ENCODE measurements at regions not wholly inside any gene's neighbourhood (a gene's known extent, or its start where the extent isn't known, plus 50 kb on each side); places are given as distances from the start of the nearest gene placed in this dataset.
A peak's percentile ranks its signal among the peaks of the same experiment; 100 is the strongest.
"Not testable (repeated sequence)": the region's sequence is repeated elsewhere in the genome, so short reads cannot be mapped to it uniquely, and the experiment has no call there.

DNA sequence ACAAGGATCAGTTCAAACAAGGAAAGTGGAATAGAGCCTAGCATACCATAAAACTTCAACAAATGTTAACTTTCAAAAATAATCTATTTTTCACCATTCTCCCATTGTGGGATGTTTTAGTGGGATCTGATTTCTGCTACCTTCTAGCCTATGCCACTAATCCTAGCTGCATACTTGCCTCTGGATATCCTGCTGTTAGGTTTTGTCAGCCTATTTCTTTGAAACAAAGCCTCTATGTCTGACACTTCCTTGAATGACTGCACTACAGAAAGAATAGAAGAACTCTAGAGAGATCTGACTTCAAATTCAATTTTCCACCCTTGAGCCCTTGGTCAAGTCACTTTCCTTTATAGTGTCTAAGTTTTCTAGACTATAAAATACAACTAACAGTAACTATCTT lies 291.5 kb downstream of the PTH2R start:
- DNase-seq (ENCODE audit: low read depth in 6 of 9, low spot score in 9 of 9), result no peak
- Histone ChIP-seq H3K27ac (ENCODE audit: low read depth in 1 of 2, low read length in 1 of 2) (no peak overlapping the region), H3K36me3 (ENCODE audit: control insufficient read depth in 2 of 2, insufficient read depth in 2 of 2, low read length in 1 of 2) (no peaks in the 10 kb centered on the region)

DNA sequence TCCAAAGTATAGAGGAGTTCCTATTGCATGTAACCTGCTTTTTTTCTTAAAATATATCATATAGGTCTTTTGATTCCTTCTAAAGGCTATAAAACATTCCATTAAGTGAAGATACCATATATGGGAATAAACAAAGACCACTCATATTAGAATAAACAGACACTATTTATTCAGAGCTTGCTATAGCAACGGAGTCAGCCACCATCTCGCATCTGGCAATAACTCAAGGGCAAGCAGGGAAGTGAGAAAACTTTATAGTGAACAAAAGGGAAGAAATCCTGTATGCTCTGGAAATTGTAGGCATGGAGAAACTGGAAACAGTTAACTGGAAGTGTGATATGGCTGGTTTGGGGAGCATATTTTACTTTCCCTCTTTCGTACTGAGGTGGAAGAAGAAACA lies 301.9 kb downstream of the PTH2R start:
- Histone ChIP-seq H3K9me3 (ENCODE audit: control insufficient read depth in 2 of 2, insufficient read depth in 1 of 2, low read length in 1 of 2) (no peaks in the 10 kb centered on the region), H3K27ac (ENCODE audit: low read depth in 1 of 2, low read length in 1 of 2) (no peak overlapping the region), H3K27me3 (ENCODE audit: control insufficient read depth in 2 of 2, insufficient read depth in 1 of 2, low read length in 1 of 2) (no peaks in the 10 kb centered on the region), H3K36me3 (ENCODE audit: control insufficient read depth in 2 of 2, insufficient read depth in 2 of 2, low read length in 1 of 2) (no peaks in the 10 kb centered on the region), H3K4me1 (ENCODE audit: control insufficient read depth in 2 of 2, insufficient read depth in 2 of 2, low read length in 2 of 2) (no peaks in the 10 kb centered on the region), H3K4me3 (ENCODE audit: low read length in 2 of 2) (no peak overlapping the region)
- DNase-seq (ENCODE audit: low read depth in 6 of 9, low spot score in 9 of 9), result no peak
- 92% methylated on average over 3 of the region's 3 CpGs for WGBS

More for the DNA sequence above, 291.5 kb downstream of the PTH2R start:
- Histone ChIP-seq H3K4me1 (ENCODE audit: control insufficient read depth in 2 of 2, insufficient read depth in 2 of 2, low read length in 2 of 2) (no peaks in the 10 kb centered on the region), H3K4me3 (ENCODE audit: low read length in 2 of 2) (no peak overlapping the region), H3K9me3 (ENCODE audit: control insufficient read depth in 2 of 2, insufficient read depth in 1 of 2, low read length in 1 of 2) (no peaks in the 10 kb centered on the region), H3K27me3 (ENCODE audit: control insufficient read depth in 2 of 2, insufficient read depth in 1 of 2, low read length in 1 of 2) (no peaks in the 10 kb centered on the region)

DNA sequence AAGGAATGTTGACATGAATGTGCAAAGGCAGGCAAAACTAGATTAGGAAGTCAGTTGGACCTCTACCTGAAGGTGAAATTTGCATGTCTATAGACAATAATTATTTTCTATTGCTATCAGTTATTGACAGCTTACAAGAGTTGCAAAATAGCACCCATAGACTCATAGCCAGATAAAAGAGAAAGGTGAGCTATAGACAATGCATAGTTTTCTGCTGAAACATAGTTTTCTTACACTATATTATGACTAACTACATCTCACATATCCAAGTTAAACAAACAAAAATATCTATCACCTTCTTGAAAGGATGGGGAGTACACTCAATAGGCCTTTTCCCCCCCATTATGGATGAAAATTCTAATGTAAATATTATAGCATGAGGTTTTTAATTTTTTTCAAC lies 305.0 kb downstream of the PTH2R start:
- no peak for DNase-seq (ENCODE audit: low read depth in 6 of 9, low spot score in 9 of 9)
- Histone ChIP-seq H3K4me3 (ENCODE audit: low read length in 2 of 2) (no peak overlapping the region), H3K36me3 (ENCODE audit: control insufficient read depth in 2 of 2, insufficient read depth in 2 of 2, low read length in 1 of 2) (no peaks in the 10 kb centered on the region), H3K27ac (ENCODE audit: low read depth in 1 of 2, low read length in 1 of 2) (no peak overlapping the region), H3K4me1 (ENCODE audit: control insufficient read depth in 2 of 2, insufficient read depth in 2 of 2, low read length in 2 of 2) (no peaks in the 10 kb centered on the region), H3K27me3 (ENCODE audit: control insufficient read depth in 2 of 2, insufficient read depth in 1 of 2, low read length in 1 of 2) (no peaks in the 10 kb centered on the region), H3K9me3 (ENCODE audit: control insufficient read depth in 2 of 2, insufficient read depth in 1 of 2, low read length in 1 of 2) (no peaks in the 10 kb centered on the region)

DNA sequence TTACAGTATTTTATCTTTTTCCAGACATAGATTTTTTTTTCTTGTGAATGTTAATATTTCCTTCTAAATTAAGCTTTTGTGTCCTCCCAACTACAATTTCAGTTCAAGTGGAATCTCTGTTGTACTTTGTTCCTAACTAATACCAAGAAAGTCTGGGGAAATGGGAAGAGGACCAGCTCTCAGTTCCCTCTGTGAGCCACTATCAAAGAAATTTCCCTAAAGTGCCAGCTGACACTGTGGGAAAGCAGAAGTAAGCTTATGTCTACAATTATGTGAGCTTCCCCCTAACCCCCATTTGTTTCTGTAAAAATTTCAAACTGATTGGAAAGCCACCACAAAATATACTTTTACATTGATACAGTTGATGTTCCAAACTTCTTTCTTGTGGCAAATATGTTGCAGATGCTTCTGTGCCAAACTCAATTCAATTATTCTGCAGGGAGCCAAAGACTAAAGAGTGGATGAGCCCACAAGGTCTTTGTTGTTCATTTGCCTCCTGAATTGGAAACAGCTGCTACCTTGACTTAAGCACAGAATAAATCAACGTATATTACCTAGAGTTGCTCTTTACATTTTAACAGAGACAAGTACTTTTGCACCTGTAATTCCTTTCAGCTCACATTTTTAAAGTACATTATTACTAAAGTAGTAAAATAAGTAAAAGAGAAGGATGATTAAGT lies 306.6 kb downstream of the PTH2R start:
- no peaks in the 10 kb centered on the region for H3K4me1 ChIP-seq (ENCODE audit: control insufficient read depth in 2 of 2, insufficient read depth in 2 of 2, low read length in 2 of 2)
- peak in 1 of 9 donors; percentile 5 for DNase-seq (ENCODE audit: low read depth in 6 of 9, low spot score in 9 of 9)
- no peak overlapping the region for H3K27ac ChIP-seq (ENCODE audit: low read depth in 1 of 2, low read length in 1 of 2)
- H3K4me3 ChIP-seq (ENCODE audit: low read length in 2 of 2), result no peak overlapping the region
- WGBS, result 71% methylated on average over 1 of the region's 1 CpG
- H3K27me3 ChIP-seq (ENCODE audit: control insufficient read depth in 2 of 2, insufficient read depth in 1 of 2, low read length in 1 of 2), result no peaks in the 10 kb centered on the region
- no peaks in the 10 kb centered on the region for H3K36me3 ChIP-seq (ENCODE audit: control insufficient read depth in 2 of 2, insufficient read depth in 2 of 2, low read length in 1 of 2)
- H3K9me3 ChIP-seq (ENCODE audit: control insufficient read depth in 2 of 2, insufficient read depth in 1 of 2, low read length in 1 of 2), result no peaks in the 10 kb centered on the region

DNA sequence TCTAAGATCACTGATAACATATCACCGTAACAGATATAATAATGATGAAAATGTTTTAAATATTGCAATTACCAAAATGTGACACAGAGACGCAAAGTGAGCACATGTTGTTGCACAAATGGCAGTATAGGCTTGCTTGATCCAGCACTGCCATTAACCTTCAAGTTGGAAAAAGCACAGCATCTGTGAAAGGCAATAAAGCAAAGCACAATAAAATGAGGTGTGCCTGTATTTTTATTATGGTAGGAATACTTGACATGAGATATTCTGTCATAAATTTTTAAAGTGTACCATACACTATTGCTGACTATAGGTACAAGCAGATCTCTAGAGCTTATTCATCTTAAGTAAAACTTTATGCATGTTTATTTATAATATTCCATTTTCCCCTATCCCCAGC lies 312.2 kb downstream of the PTH2R start:
- WGBS, result 95% methylated on average over 2 of the region's 2 CpGs
- no peaks in the 10 kb centered on the region for H3K9me3 ChIP-seq (ENCODE audit: control insufficient read depth in 2 of 2, insufficient read depth in 1 of 2, low read length in 1 of 2)

DNA sequence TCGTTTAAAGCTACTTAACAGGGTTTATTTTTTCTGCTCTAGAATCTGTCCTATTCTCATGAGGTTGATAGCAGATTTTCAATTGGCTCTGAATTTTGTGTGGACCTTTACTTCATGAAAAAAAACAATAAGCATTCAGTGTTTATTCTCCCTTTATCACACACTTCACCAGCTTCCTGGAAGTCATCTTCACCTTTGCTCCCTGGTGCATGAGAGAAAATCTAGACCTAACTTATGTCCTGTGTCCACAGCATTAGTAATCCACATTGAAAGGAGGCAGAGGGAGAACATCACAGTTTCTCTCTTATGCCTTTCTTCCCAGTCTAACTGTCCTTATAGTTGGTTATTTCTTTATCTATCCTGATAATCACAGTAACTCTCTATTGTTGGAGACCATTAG lies 316.1 kb downstream of the PTH2R start:
- WGBS, result 77% methylated on average over 1 of the region's 1 CpG

More for the DNA sequence above, 312.2 kb downstream of the PTH2R start:
- H3K27ac ChIP-seq (ENCODE audit: low read depth in 1 of 2, low read length in 1 of 2), result no peak overlapping the region
- no peaks in the 10 kb centered on the region for H3K36me3 ChIP-seq (ENCODE audit: control insufficient read depth in 2 of 2, insufficient read depth in 2 of 2, low read length in 1 of 2)
- H3K4me1 ChIP-seq (ENCODE audit: control insufficient read depth in 2 of 2, insufficient read depth in 2 of 2, low read length in 2 of 2), result no peaks in the 10 kb centered on the region
- no peaks in the 10 kb centered on the region for H3K27me3 ChIP-seq (ENCODE audit: control insufficient read depth in 2 of 2, insufficient read depth in 1 of 2, low read length in 1 of 2)
- no peak overlapping the region for H3K4me3 ChIP-seq (ENCODE audit: low read length in 2 of 2)
- no peak for DNase-seq (ENCODE audit: low read depth in 6 of 9, low spot score in 9 of 9)

DNA sequence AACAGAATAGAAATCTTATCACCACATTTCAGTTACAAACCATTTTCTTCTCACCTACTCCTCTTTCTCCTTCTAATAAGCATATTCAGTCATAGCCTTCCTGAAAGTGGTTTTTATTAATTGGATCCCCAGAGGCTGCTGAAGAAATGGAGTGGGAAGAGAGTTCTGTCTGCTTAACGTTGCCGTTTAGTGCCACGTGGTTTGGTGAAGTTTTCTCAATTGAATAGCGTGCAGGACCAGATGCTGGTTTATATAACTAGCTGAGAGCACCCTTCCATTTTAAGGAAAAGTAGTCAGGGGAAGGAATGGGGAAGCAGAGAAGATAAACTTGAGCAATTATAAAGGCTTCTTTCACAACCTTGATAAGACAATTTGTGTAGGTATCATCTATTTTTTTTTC lies 318.7 kb downstream of the PTH2R start:
- WGBS, result 78% methylated on average over 4 of the region's 4 CpGs
- no peaks in the 10 kb centered on the region for H3K27me3 ChIP-seq (ENCODE audit: control insufficient read depth in 2 of 2, insufficient read depth in 1 of 2, low read length in 1 of 2)
- no peaks in the 10 kb centered on the region for H3K9me3 ChIP-seq (ENCODE audit: control insufficient read depth in 2 of 2, insufficient read depth in 1 of 2, low read length in 1 of 2)

More for the DNA sequence above, 316.1 kb downstream of the PTH2R start:
- Histone ChIP-seq H3K27me3 (ENCODE audit: control insufficient read depth in 2 of 2, insufficient read depth in 1 of 2, low read length in 1 of 2) (no peaks in the 10 kb centered on the region), H3K27ac (ENCODE audit: low read depth in 1 of 2, low read length in 1 of 2) (no peak overlapping the region), H3K4me3 (ENCODE audit: low read length in 2 of 2) (no peak overlapping the region), H3K4me1 (ENCODE audit: control insufficient read depth in 2 of 2, insufficient read depth in 2 of 2, low read length in 2 of 2) (no peaks in the 10 kb centered on the region), H3K36me3 (ENCODE audit: control insufficient read depth in 2 of 2, insufficient read depth in 2 of 2, low read length in 1 of 2) (no peaks in the 10 kb centered on the region), H3K9me3 (ENCODE audit: control insufficient read depth in 2 of 2, insufficient read depth in 1 of 2, low read length in 1 of 2) (no peaks in the 10 kb centered on the region)
- DNase-seq (ENCODE audit: low read depth in 6 of 9, low spot score in 9 of 9), result no peak

DNA sequence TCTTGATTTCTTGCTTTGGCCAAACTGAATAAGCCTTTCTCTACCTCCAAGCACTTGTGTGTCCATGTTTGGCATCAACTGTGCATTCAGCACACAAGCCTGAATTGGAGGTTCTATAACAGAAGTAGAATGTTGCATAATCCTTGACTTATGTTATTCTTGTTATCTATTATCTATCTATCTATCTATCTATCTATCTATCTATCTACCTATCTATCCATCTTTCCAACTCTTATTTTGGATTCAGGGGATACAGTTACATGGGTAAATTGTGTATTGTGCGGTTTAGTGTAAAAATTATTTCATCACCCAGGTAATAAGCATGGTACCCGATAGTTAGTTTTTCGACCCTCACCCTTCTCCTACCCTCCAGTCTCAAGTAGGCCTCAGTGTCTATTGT lies 319.6 kb downstream of the PTH2R start:
- Histone ChIP-seq H3K9me3 (ENCODE audit: control insufficient read depth in 2 of 2, insufficient read depth in 1 of 2, low read length in 1 of 2) (peaks cover under 1 to 2% of the 10 kb centered on the region in 2 donors), H3K27me3 (ENCODE audit: control insufficient read depth in 2 of 2, insufficient read depth in 1 of 2, low read length in 1 of 2) (no peaks in the 10 kb centered on the region), H3K36me3 (ENCODE audit: control insufficient read depth in 2 of 2, insufficient read depth in 2 of 2, low read length in 1 of 2) (no peaks in the 10 kb centered on the region), H3K4me1 (ENCODE audit: control insufficient read depth in 2 of 2, insufficient read depth in 2 of 2, low read length in 2 of 2) (no peaks in the 10 kb centered on the region), H3K4me3 (ENCODE audit: low read length in 2 of 2) (no peak overlapping the region), H3K27ac (ENCODE audit: low read depth in 1 of 2, low read length in 1 of 2) (no peak overlapping the region)
- WGBS, result 96% methylated on average over 3 of the region's 3 CpGs
- DNase-seq (ENCODE audit: low read depth in 6 of 9, low spot score in 9 of 9), result no peak

More for the DNA sequence above, 318.7 kb downstream of the PTH2R start:
- H3K4me1 ChIP-seq (ENCODE audit: control insufficient read depth in 2 of 2, insufficient read depth in 2 of 2, low read length in 2 of 2), result no peaks in the 10 kb centered on the region
- H3K36me3 ChIP-seq (ENCODE audit: control insufficient read depth in 2 of 2, insufficient read depth in 2 of 2, low read length in 1 of 2), result no peaks in the 10 kb centered on the region
- DNase-seq (ENCODE audit: low read depth in 6 of 9, low spot score in 9 of 9), result no peak
- no peak overlapping the region for H3K27ac ChIP-seq (ENCODE audit: low read depth in 1 of 2, low read length in 1 of 2)
- H3K4me3 ChIP-seq (ENCODE audit: low read length in 2 of 2), result no peak overlapping the region

DNA sequence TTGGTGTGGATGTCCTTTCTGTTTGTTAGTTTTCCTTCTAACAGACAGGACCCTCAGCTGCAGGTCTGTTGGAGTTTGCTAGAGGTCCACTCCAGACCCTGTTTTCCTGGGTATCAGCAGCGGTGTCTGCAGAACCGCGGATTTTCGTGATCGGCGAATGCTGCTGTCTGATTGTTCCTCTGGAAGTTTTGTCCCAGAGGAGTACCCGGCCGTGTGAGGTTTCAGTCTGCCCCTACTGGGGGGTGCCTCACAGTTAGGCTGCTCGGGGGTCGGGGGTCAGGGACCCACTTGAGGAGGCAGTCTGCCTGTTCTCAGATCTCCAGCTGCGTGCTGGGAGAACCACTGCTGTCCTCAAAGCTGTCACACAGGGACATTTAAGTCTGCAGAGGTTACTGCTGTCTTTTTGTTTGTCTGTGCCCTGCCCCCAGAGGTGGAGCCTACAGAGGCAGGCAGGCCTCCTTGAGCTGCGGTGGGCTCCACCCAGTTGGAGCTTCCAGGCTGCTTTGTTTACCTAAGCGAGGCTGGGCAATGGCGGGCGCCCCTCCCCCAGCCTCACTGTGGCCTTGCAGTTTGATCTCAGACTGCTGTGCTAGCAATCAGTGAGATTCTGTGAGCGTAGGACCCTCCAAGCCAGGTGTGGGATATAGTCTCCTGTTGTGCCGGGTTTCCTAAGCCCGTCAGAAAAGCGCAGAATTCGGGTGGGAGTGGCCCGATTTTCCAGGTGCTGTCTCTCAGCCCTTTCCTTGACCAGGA lies 345.2 kb downstream of the PTH2R start:
- H3K4me3 ChIP-seq (ENCODE audit: low read length in 2 of 2); H3K9me3 ChIP-seq (ENCODE audit: control insufficient read depth in 2 of 2, insufficient read depth in 1 of 2, low read length in 1 of 2); H3K27ac ChIP-seq (ENCODE audit: low read depth in 1 of 2, low read length in 1 of 2); DNase-seq (ENCODE audit: low read depth in 6 of 9, low spot score in 9 of 9); H3K27me3 ChIP-seq (ENCODE audit: control insufficient read depth in 2 of 2, insufficient read depth in 1 of 2, low read length in 1 of 2); H3K36me3 ChIP-seq (ENCODE audit: control insufficient read depth in 2 of 2, insufficient read depth in 2 of 2, low read length in 1 of 2); H3K4me1 ChIP-seq (ENCODE audit: control insufficient read depth in 2 of 2, insufficient read depth in 2 of 2, low read length in 2 of 2): not testable (repeated sequence)
- WGBS, result 87% methylated on average over 21 of the region's 21 CpGs
